OCI-LY3 (cell line): ENCODE measurements at regions not wholly inside any gene's neighbourhood (a gene's known extent, or its start where the extent isn't known, plus 50 kb on each side); places are given as distances from the start of the nearest gene placed in this dataset.

ENCODE experiments used
- H2AFZ ChIP-seq: fragments of 200-600, 300-600 bp; shearing (Covaris generic); 2 replicates; pipeline ENCODE4 v1.6.0; 2014; ENCODE audit warnings: antibody characterized with exemption, low read depth, low read length
- H3K27ac ChIP-seq: fragments of 200-600, 300-600 bp; sonication (generic); 2 replicates; pipeline ENCODE4 v1.5.1; 2014; ENCODE audit warnings: mild to moderate bottlenecking, low read length, moderate library complexity, mixed read lengths
- H3K27me3 ChIP-seq: fragments of 200-600, 300-600 bp; sonication (generic); 2 replicates; pipeline ENCODE4 v1.6.1; 2014; ENCODE audit warnings: low read depth, low read length, mixed read lengths
- H3K36me3 ChIP-seq: fragments of 200-600, 300-600 bp; sonication (generic); replicated peaks from 2 replicates; pipeline ENCODE3; 2014; ENCODE audit warnings: low read depth, low read length, mixed read lengths
- H3K4me1 ChIP-seq: fragments of 300-600, 200-600 bp; sonication (generic); 2 replicates; pipeline ENCODE4 v1.6.1; 2014; ENCODE audit warnings: low read length, mixed read lengths
- H3K4me2 ChIP-seq: fragments of 200-600, 300-600 bp; sonication (generic); 2 replicates; pipeline ENCODE4 v1.6.1; 2014; ENCODE audit warnings: low read length, mixed read lengths
- H3K4me3 ChIP-seq: fragments of 300-600, 200-600 bp; sonication (generic); 2 replicates; pipeline ENCODE4 v1.5.1; 2014; ENCODE audit warnings: antibody characterized with exemption, mild to moderate bottlenecking, low read length, moderate library complexity
- H3K79me2 ChIP-seq: fragments of 300-600, 200-600 bp; shearing (Covaris generic); 2 replicates; pipeline ENCODE4 v1.6.1; 2014; ENCODE audit warnings: mild to moderate bottlenecking, low read length, mixed read lengths
- H3K9ac ChIP-seq: fragments of 300-600, 200-600 bp; shearing (Covaris generic); 2 replicates; pipeline ENCODE4 v1.6.0; 2014; ENCODE audit warnings: mild to moderate bottlenecking, low read length, moderate library complexity
- H3K9me3 ChIP-seq: fragments of 200-600, 300-600 bp; shearing (Covaris generic); 2 replicates; pipeline ENCODE4 v1.6.1; 2014; ENCODE audit warnings: low read length, mixed read lengths; ENCODE audit not compliant: insufficient read depth
- H4K20me1 ChIP-seq: fragments of 200-600, 300-600 bp; sonication (generic); 2 replicates; pipeline ENCODE4 v1.6.1; 2016; ENCODE audit warnings: low read length, mixed read lengths; ENCODE audit not compliant: insufficient read depth
- EZH2phosphoT487 ChIP-seq: fragments of 200-600 bp; shearing (Covaris generic); IDR thresholded peaks from 2 replicates; pipeline ENCODE4 v1.6.1; 2018; ENCODE audit warnings: antibody characterized with exemption, mixed run types, low read depth
- TF ChIP-seq, protein P1 (sequence below): fragments of 200-600, 300-600 bp; sonication (generic); IDR thresholded peaks from 2 replicates; pipeline ENCODE4 v1.5.1; 2014; ENCODE audit warnings: antibody characterized with exemption, low read length, low read depth

DNA sequence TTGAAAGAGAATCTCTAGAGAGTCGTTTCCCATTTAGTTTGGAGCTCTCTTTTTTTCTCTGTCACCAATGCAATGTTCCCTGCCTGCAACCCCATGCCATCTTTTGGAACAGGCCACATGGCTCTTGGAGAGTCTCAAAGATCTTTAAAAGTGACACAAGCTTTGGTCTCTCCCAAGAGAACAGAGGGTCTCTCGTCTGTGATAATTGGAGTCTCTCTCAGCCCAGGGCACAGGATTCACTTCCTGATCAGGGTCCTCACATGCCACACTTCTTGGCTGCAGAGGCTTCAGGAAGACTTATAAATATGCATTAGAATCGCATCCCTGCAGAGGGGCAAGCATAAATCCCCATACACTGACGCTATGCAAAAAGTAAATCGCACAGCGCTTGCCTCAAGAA is 240.5 kb downstream of the IRS2 start:
- Histone ChIP-seq H3K4me3 (no peak overlapping the region), H3K9me3 (no peaks in the 10 kb centered on the region), H3K79me2 (no peaks in the 10 kb centered on the region), H3K9ac (no peak overlapping the region), H3K4me1 (no peaks in the 10 kb centered on the region), H3K27me3 (peaks cover 3% of the 10 kb centered on the region; the same call in 1 of the 2 replicates), H3K27ac (no peak overlapping the region), H2AFZ (no peak overlapping the region), H3K36me3 (no peaks in the 10 kb centered on the region), H3K4me2 (no peak overlapping the region), H4K20me1 (no peaks in the 10 kb centered on the region)
- TF ChIP-seq EZH2phosphoT487 = no peak
- TF ChIP-seq, protein P1, sequence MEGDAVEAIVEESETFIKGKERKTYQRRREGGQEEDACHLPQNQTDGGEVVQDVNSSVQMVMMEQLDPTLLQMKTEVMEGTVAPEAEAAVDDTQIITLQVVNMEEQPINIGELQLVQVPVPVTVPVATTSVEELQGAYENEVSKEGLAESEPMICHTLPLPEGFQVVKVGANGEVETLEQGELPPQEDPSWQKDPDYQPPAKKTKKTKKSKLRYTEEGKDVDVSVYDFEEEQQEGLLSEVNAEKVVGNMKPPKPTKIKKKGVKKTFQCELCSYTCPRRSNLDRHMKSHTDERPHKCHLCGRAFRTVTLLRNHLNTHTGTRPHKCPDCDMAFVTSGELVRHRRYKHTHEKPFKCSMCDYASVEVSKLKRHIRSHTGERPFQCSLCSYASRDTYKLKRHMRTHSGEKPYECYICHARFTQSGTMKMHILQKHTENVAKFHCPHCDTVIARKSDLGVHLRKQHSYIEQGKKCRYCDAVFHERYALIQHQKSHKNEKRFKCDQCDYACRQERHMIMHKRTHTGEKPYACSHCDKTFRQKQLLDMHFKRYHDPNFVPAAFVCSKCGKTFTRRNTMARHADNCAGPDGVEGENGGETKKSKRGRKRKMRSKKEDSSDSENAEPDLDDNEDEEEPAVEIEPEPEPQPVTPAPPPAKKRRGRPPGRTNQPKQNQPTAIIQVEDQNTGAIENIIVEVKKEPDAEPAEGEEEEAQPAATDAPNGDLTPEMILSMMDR = no peak

DNA sequence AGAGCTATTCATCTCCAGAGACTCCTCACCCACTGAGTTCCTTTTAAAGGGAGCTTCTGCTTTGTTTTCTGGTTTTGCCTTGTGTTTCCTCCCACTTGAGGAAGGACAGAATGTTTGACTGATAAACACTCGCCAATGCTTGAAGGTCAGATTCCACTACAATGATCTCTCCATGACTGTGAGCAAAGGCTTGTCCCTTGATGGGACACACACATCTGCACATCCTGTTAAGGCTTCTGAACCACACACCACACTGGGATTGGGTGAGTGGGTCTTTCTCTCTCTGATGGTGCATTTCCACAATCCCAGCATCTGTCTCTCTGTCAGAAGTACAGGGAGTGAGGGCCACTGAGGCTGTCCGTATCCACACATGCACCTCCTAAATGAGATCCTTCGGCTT is 245.3 kb downstream of the IRS2 start:
- Histone ChIP-seq H3K4me3 (no peak overlapping the region), H3K27ac (no peak overlapping the region), H3K9me3 (no peaks in the 10 kb centered on the region), H4K20me1 (no peaks in the 10 kb centered on the region), H3K9ac (no peak overlapping the region), H2AFZ (no peak overlapping the region), H3K27me3 (peaks cover 3% of the 10 kb centered on the region; the same call in 1 of the 2 replicates), H3K4me1 (no peaks in the 10 kb centered on the region), H3K4me2 (no peak overlapping the region), H3K36me3 (no peaks in the 10 kb centered on the region), H3K79me2 (no peaks in the 10 kb centered on the region)
- no peak for TF ChIP-seq EZH2phosphoT487
- TF ChIP-seq, protein P1 = no peak

DNA sequence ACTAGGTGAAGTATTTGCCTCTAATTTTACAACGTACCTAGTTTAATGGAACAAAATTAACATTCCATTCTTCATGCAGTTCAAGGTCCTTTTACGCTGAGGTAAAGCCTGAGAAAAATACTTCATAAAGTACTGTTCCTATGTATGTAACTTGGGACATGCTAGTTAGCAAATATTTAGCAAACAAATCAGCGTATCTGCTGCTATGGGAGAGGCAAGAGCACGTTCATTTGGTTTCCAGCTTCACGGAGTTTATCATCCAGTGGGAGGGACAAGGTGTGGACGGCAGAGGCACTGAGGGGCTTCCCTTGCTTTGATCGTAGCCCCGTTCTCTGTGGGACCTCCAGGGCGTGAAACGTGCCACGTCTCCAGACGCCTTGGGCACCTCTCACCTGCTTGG is 248.8 kb downstream of the IRS2 start:
- H4K20me1 ChIP-seq = no peaks in the 10 kb centered on the region
- no peaks in the 10 kb centered on the region for H3K27me3 ChIP-seq
- no peaks in the 10 kb centered on the region; the same call in 1 of the 2 replicates for H3K9me3 ChIP-seq
- H2AFZ ChIP-seq = no peak overlapping the region
- TF ChIP-seq, protein P1 = no peak
- H3K79me2 ChIP-seq = no peaks in the 10 kb centered on the region
- H3K9ac ChIP-seq = no peak overlapping the region
- no peak overlapping the region for H3K27ac ChIP-seq
- H3K36me3 ChIP-seq = no peaks in the 10 kb centered on the region
- H3K4me3 ChIP-seq = no peak overlapping the region
- H3K4me2 ChIP-seq = no peak overlapping the region
- no peaks in the 10 kb centered on the region for H3K4me1 ChIP-seq

DNA sequence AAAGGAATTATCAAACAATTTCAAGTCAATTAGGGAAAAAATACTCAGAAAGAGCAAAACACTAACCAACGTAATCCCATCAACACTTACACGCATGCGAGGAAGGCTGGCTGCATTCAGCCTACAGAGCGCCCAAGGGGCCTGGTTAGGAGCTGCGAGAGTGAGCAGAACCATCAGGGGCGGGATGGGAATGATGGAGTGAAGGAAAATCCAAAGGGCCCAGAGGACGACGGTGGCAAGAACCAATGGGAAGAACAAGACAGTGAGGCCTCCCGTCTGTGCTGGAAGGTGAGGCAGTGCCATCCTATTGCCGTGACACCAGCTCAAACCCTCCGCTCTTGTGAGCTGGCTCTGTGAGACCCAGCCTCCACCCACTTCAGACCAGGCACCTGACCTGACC is 253.0 kb downstream of the IRS2 start:
- no peak overlapping the region for H3K27ac ChIP-seq
- TF ChIP-seq EZH2phosphoT487 = no peak
- TF ChIP-seq, protein P1 = no peak
- H2AFZ ChIP-seq = no peak overlapping the region
- no peaks in the 10 kb centered on the region for H3K4me1 ChIP-seq
- no peaks in the 10 kb centered on the region for H4K20me1 ChIP-seq
- H3K9me3 ChIP-seq = no peaks in the 10 kb centered on the region; the same call in 1 of the 2 replicates
- no peak overlapping the region for H3K4me2 ChIP-seq
- H3K36me3 ChIP-seq = no peaks in the 10 kb centered on the region
- H3K27me3 ChIP-seq = no peaks in the 10 kb centered on the region
- H3K9ac ChIP-seq = no peak overlapping the region
- no peaks in the 10 kb centered on the region for H3K79me2 ChIP-seq
- no peak overlapping the region for H3K4me3 ChIP-seq
